Bronchial epithelial cell (primary cell): ENCODE measurements at regions not wholly inside any gene's neighbourhood (a gene's known extent, or its start where the extent isn't known, plus 50 kb on each side); places are given as distances from the start of the nearest gene placed in this dataset.

Source experiments
- DNase-seq: peaks from one replicate; pipeline ENCODE4 v3.0.0-alpha.2; 2010; ENCODE audit warnings: low read depth
- FAIRE-seq: peaks from 2 replicates; lab custom pipeline; 2011; peaks lifted over from hg19 to GRCh38; lab: Jason Lieb, UNC
- H3K27me3 ChIP-seq: 2 replicates; pipeline ENCODE4 v1.5.1; 2011; ENCODE audit warnings: low read length; ENCODE audit not compliant: control insufficient read depth, insufficient read depth
- H3K36me3 ChIP-seq: 2 replicates; pipeline ENCODE4 v1.5.1; 2011; ENCODE audit warnings: low read length; ENCODE audit not compliant: control insufficient read depth, insufficient read depth
- H3K4me3 ChIP-seq: 2 replicates; pipeline ENCODE4 v1.5.1; 2011; ENCODE audit warnings: mild to moderate bottlenecking, low read depth, low read length, control low read depth
- TF ChIP-seq, protein P1 (sequence below): IDR thresholded peaks from 2 replicates; pipeline ENCODE4 v1.5.1; 2011; ENCODE audit warnings: mild to moderate bottlenecking, moderate library complexity, low read length, control low read depth, inconsistent platforms; ENCODE audit not compliant: insufficient read depth, severe bottlenecking

DNA sequence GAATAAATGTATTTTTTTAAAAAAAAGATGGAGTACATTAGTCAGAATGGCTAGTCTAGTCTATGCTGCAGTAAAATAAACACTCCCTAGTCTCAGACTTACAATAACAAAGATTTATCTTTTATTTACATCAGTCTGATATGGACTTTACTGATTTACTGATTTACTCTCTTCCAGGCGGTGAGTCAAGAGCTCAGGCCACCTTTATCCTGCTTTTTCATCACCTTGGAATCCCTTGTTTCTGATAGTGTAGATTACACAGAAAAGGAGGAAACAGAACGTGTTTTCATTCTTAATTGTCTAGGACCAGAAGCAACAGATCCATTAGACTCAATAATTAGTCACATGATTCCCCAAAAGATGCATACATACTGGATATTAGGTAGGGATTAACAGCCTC, 290.1 kb upstream of the TRPC7 start:
- H3K36me3 ChIP-seq = no peaks in the 10 kb centered on the region
- TF ChIP-seq, protein P1, sequence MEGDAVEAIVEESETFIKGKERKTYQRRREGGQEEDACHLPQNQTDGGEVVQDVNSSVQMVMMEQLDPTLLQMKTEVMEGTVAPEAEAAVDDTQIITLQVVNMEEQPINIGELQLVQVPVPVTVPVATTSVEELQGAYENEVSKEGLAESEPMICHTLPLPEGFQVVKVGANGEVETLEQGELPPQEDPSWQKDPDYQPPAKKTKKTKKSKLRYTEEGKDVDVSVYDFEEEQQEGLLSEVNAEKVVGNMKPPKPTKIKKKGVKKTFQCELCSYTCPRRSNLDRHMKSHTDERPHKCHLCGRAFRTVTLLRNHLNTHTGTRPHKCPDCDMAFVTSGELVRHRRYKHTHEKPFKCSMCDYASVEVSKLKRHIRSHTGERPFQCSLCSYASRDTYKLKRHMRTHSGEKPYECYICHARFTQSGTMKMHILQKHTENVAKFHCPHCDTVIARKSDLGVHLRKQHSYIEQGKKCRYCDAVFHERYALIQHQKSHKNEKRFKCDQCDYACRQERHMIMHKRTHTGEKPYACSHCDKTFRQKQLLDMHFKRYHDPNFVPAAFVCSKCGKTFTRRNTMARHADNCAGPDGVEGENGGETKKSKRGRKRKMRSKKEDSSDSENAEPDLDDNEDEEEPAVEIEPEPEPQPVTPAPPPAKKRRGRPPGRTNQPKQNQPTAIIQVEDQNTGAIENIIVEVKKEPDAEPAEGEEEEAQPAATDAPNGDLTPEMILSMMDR = no peak
- H3K27me3 ChIP-seq = no peaks in the 10 kb centered on the region
- FAIRE-seq (no peak), DNase-seq (peak; percentile 58)
- no peak overlapping the region for H3K4me3 ChIP-seq

DNA sequence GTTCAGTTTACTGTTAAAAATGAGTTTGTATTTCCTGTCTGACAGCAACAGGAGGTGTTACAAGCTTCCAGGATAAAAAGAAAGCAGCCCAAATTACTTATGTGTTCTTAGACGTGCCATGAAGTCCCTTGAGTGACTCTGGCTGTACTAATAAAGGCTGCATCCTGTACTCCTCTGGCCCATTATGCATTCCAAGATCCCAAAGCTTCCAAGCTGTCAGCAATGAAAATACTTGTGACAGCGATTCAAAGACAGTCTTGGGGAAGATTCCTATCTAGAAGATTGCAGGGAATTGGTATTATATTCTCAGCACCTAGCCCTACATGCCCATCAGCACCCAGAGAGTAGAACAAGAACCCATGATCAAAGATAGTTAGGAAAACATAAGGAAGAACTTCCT, 281.6 kb upstream of the TRPC7 start:
- no peak for DNase-seq
- no peak overlapping the region for H3K4me3 ChIP-seq
- H3K36me3 ChIP-seq = no peaks in the 10 kb centered on the region
- no peaks in the 10 kb centered on the region for H3K27me3 ChIP-seq
- TF ChIP-seq, protein P1 = no peak
- no peak for FAIRE-seq

DNA sequence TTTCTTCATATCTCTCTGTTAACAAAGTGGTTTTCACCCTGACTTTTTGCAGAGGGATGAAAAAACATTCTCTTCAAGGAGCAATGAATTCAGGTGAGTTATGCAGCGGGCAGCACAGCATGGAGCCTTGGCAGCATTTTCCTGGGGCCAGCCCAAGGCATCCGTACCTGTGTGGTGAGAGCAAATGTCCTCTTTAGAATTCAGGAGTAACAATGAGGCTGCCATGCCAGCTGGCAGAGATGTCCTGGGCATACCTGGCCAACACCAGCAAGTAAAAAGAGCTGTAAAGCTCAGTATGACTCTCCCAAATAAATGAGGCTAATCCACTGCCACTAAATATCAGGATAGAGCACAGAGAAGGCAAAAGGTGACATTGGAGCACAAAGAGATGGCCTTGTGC, 277.6 kb upstream of the TRPC7 start:
- Histone ChIP-seq H3K36me3 (no peaks in the 10 kb centered on the region), H3K4me3 (no peak overlapping the region), H3K27me3 (peaks cover 2% of the 10 kb centered on the region)
- DNase-seq = no peak
- TF ChIP-seq, protein P1 = no peak
- no peak for FAIRE-seq

DNA sequence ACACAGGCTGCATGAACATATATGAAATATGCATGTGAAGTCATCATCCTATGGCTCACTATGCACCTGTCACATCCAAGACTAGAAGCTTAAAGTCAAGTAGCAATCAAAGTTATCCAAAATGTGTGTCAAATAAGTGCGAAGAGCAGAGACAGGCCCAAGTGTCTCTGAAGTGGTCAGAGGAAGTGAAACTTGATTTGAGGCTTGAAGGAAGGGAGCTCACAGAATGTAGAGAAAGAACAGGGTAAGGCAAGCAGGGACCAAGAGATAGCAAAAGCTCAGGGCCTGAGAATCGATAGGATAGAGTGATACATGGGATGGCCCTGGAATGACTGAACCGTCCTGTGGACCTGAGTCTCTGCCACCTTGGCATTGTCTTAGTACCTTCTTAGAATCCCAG, 274.3 kb upstream of the TRPC7 start:
- H3K27me3 ChIP-seq = peaks cover 4% of the 10 kb centered on the region
- no peak overlapping the region for H3K4me3 ChIP-seq
- peak; percentile 40 for FAIRE-seq
- no peaks in the 10 kb centered on the region for H3K36me3 ChIP-seq
- no peak for DNase-seq
- TF ChIP-seq, protein P1 = no peak

DNA sequence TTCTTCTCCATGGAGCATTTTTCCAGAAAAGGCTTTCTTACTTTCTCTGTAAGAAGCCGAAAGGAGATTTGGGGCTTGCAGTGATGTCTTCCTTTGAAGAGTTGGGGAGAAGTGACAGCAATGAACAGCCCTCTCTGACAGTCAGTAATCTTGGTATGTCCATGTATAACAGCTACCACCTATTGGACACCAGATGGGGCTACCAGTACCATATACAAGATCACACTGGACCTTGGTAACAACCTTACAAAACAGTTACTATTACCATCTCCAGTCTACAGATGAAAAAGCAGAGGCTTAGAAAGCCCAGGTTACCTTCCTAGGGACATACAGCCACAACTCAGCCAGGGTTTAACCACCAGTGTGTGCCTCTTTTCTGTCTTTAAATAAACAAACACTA, 272.7 kb upstream of the TRPC7 start:
- DNase-seq = peak; percentile 14
- Histone ChIP-seq H3K4me3 (no peak overlapping the region), H3K36me3 (no peaks in the 10 kb centered on the region), H3K27me3 (peaks cover 6% of the 10 kb centered on the region)
- FAIRE-seq = no peak
- TF ChIP-seq, protein P1 = peak; percentile 21

DNA sequence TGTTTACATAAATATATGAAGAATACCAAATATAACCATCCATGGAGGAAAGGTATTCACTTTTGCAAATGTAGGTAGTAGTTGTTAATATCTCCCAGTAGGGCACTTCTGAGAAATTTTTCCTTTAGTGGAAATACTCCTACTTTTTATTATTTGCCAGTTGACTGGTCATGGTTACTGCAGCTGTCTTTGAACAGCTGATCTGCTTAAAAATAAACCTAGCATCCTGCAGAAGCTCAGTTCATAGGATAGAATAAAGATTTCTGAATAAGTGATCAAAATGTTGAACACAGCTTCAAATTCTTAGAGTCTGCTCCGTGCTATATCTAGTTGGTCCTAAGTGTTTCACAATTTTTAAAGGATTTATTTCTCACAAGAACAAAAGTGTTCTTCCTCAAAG, 270.7 kb upstream of the TRPC7 start:
- Histone ChIP-seq H3K27me3 (peaks cover 4% of the 10 kb centered on the region), H3K4me3 (no peak overlapping the region), H3K36me3 (no peaks in the 10 kb centered on the region)
- FAIRE-seq (no peak), DNase-seq (no peak)
- TF ChIP-seq, protein P1 = no peak
